ENCODE measurements at regions not wholly inside any gene's neighbourhood (a gene's known extent, or its start where the extent isn't known, plus 50 kb on each side); places are given as distances from the start of the nearest gene placed in this dataset.

DNA sequence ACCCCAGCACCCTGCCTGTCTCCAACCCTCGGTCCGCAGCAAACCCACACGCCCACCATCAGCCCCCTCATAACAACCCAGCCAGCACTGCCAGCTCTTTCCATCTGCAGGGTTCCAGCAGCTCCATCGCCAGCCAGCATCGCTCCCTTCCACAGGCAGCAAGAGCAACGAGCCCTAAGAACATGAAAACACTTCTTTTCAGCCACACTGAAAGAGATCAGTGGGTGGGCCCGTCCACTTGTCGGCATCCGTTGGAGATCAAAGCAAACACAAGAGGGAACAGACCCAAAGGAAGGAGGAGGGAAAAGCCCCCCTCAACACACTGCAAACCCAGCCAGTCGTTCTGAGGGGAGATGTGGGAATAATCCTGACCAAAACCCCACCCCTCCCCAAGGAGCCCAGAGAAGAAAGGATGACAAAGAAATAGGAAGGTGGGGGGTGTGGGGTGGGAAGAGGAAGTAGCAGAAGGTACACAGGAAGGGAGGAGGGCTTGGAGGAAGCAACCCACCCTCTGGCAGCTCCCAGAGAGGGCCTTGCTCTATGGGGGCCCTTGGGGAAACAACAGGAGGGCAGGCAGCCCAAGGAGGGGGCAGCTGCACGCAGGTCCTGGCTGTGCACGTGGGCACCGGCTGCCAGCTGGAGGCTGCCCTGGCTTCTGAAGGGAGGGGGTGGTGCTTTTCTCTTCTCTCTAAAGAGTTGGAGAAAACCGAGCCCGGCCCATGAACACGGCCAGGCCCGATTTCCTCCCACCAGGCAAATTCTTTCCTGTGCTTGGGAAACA is 473.6 kb upstream of the PROK2 start:
- Mint-ChIP-seq H3K36me3 (ENCODE audit: low read depth) (peaks cover 12% of the 10 kb centered on the region), H3K27ac (peak overlapping the region; percentile 63), H3K27me3 (peaks cover 2% of the 10 kb centered on the region), H3K4me1 (peaks cover 48% of the 10 kb centered on the region), H3K9me3 (ENCODE audit: low read depth) (peaks cover 12% of the 10 kb centered on the region), H3K4me3 (no peak overlapping the region)
- POLR2A ChIA-PET, result no interaction called here
- intact Hi-C loops (cut with DNase I, micrococcal nuclease), result loop anchor here in 1 of 2 experiments (5.0 kb wide), 1 partner anchor 121 kb away; no protein-coding TSS in a partner anchor
- CTCF ChIA-PET, result interaction anchor here (0.9 kb wide), 2 partner anchors 54 to 383 kb away, joined by 3 read pairs; no protein-coding TSS in a partner anchor
- DNase-seq (no peak), ATAC-seq (no peak)

DNA sequence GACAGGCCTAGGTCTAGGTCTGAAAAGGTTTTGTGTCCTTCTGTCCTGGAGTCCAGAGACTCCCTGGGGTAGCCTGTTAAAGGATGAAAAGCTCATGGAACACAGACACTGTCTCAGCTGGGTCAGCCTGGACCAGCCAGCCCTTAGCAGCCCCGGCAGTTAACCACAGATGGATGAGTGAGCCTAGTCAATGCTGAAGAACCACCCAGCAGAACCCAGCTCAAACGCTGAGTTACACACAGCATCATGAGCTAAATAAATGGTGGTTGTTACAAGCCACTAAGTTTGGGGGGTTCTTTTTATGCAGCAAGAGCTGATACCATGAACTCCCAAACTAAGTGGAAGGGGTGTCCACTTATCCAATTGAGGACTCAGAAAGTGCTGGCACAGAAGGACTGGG is 472.8 kb upstream of the PROK2 start:
- ChIA-PET POLR2A (interaction anchor here (0.6 kb wide), 1 partner anchor 24 kb away, joined by 3 read pairs; no protein-coding TSS in a partner anchor), CTCF (interaction anchor here (0.9 kb wide), 1 partner anchor 55 kb away, joined by 3 read pairs; no protein-coding TSS in a partner anchor)
- Mint-ChIP-seq H3K4me3 (no peak overlapping the region), H3K27me3 (peaks cover 2% of the 10 kb centered on the region), H3K27ac (no peak overlapping the region), H3K36me3 (ENCODE audit: low read depth) (peaks cover 12% of the 10 kb centered on the region), H3K4me1 (peaks cover 48% of the 10 kb centered on the region), H3K9me3 (ENCODE audit: low read depth) (peaks cover 12% of the 10 kb centered on the region)
- DNase-seq (no peak), ATAC-seq (no peak)
- intact Hi-C loops (cut with DNase I, micrococcal nuclease), result loop anchor here in 1 of 2 experiments (5.0 kb wide), 1 partner anchor 120 kb away; no protein-coding TSS in a partner anchor

DNA sequence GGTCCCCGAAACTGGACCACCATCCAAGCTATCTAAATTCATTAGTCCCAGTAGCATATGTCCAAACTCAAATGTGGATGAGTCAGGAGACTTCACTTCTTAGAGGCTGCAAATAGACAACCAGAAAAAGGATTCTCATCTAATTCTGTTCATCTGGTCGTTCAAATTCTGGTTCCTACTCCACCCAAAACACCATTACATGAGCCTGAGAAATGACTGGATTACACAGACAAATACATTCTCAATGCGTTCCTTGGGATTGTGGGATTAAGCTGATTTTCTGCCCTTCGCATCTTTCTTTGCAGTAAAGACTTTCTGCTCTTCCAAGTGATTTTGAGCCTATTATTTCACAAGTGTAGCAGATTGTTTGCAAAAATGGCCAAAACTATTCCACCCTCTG is 472.3 kb upstream of the PROK2 start:
- ChIA-PET POLR2A (interaction anchor here (0.6 kb wide), 1 partner anchor 24 kb away, joined by 3 read pairs; no protein-coding TSS in a partner anchor), CTCF (interaction anchor here (1.3 kb wide), 1 partner anchor 9 kb away, joined by 4 read pairs; no protein-coding TSS in a partner anchor)
- H3K27ac Mint-ChIP-seq, result no peak overlapping the region
- ATAC-seq (no peak), DNase-seq (no peak)
- H3K36me3 Mint-ChIP-seq (ENCODE audit: low read depth), result peaks cover 12% of the 10 kb centered on the region
- intact Hi-C loops (cut with DNase I, micrococcal nuclease), result loop anchor here in 1 of 2 experiments (5.0 kb wide), 1 partner anchor 120 kb away; no protein-coding TSS in a partner anchor
- H3K4me3 Mint-ChIP-seq, result no peak overlapping the region
- H3K27me3 Mint-ChIP-seq, result peaks cover 2% of the 10 kb centered on the region
- peaks cover 12% of the 10 kb centered on the region for H3K9me3 Mint-ChIP-seq (ENCODE audit: low read depth)
- peaks cover 48% of the 10 kb centered on the region for H3K4me1 Mint-ChIP-seq

DNA sequence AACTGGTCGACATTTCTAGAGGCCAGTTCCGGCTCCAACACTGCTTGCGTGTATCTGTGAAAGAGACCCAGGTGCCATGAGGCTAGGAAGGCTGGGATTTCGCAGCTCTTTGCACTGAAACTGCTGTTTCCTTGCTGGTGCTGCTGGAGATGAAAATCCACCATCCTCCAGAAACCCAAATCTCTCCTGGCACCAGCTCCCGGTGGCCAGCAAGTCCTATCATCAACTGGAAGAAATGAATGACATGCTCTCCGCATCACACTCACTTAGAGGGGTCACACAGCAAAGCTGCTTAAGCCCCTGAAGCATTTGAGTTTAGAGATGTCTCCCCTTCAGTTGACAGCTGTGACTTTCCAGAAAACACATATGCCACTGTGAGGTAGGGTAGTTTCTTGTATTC is 471.8 kb upstream of the PROK2 start:
- ATAC-seq, result no peak
- CTCF ChIA-PET, result interaction anchor here (1.3 kb wide), 1 partner anchor 8 kb away, joined by 4 read pairs; no protein-coding TSS in a partner anchor
- H3K36me3 Mint-ChIP-seq (ENCODE audit: low read depth), result peaks cover 12% of the 10 kb centered on the region
- intact Hi-C loops (cut with DNase I, micrococcal nuclease), result loop anchor here in 1 of 2 experiments (5.0 kb wide), 1 partner anchor 119 kb away; no protein-coding TSS in a partner anchor
- H3K4me3 Mint-ChIP-seq, result no peak overlapping the region
- peaks cover 48% of the 10 kb centered on the region for H3K4me1 Mint-ChIP-seq
- POLR2A ChIA-PET, result no interaction called here
- peaks cover 2% of the 10 kb centered on the region for H3K27me3 Mint-ChIP-seq
- DNase-seq, result no peak
- peaks cover 12% of the 10 kb centered on the region for H3K9me3 Mint-ChIP-seq (ENCODE audit: low read depth)
- no peak overlapping the region for H3K27ac Mint-ChIP-seq

DNA sequence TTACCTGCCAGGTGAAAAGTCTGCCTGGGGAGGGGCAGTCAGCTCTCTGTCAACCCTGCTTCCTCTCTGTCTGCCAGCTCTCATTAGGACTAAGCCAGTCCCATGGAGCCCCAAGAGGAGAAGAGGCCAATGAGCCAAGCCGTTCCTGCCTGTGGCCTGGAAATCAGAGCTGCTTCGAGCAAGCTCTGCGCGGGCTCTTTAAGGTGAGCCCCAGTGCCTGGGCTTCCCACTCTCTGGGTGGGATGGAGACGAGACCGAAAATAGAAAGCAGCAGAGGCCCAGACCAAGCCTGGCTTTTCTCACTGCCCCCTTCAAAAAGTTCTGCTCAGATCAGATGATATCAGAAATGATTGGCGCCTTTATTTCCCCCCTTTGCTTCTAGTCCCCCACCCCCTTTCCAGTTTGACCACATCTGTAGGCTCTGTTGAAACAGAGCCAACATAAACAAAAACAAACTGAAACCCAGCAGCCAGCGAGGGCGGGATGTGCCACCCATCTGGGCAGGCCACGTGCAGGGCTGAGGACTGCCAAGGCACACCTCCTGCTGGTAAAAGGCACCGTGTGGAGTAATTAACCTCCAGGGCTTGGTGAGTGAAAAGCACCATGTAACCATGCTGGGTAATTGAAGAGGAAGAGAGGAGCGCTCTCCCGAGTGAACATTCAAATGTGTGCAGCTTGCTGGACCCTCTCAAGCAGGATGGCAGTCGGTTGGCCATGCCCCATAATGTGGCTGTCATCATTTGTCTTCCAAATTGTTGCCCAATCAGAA is 471.0 kb upstream of the PROK2 start:
- H3K9me3 Mint-ChIP-seq (ENCODE audit: low read depth), result peaks cover 12% of the 10 kb centered on the region
- no peak for ATAC-seq
- intact Hi-C loops (cut with DNase I, micrococcal nuclease), result loop anchor here in 1 of 2 experiments (5.0 kb wide), 1 partner anchor 119 kb away; no protein-coding TSS in a partner anchor
- POLR2A ChIA-PET, result no interaction called here
- H3K27me3 Mint-ChIP-seq, result peaks cover 2% of the 10 kb centered on the region
- peaks cover 43% of the 10 kb centered on the region for H3K4me1 Mint-ChIP-seq
- no peak overlapping the region for H3K4me3 Mint-ChIP-seq
- peaks cover 12% of the 10 kb centered on the region for H3K36me3 Mint-ChIP-seq (ENCODE audit: low read depth)
- peak; percentile 54 for DNase-seq
- CTCF ChIA-PET, result interaction anchor here (1.3 kb wide), 1 partner anchor 8 kb away, joined by 4 read pairs; no protein-coding TSS in a partner anchor
- no peak overlapping the region for H3K27ac Mint-ChIP-seq

DNA sequence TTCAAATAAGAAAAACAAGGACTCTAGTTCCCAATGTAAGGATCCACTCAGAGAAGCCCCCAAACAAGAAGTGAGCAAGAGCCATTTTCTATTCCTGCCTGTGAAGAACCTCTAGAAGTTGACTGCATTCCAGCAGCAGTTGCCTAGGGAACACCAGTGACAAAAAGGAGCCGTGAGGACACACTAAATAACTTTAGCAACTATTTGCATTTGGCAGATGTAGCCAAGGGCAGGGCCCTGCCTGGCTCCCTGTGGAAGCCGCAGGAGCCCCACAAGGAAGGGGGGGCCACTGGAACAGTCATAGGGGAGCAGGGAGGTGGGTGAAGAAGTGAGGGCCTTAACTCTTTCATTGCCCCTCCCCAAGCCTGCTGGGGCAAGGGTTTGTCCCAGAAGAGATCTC is 470.2 kb upstream of the PROK2 start:
- POLR2A ChIA-PET, result no interaction called here
- Mint-ChIP-seq H3K36me3 (ENCODE audit: low read depth) (peaks cover 12% of the 10 kb centered on the region), H3K27ac (no peak overlapping the region), H3K4me3 (no peak overlapping the region), H3K4me1 (peaks cover 35% of the 10 kb centered on the region), H3K27me3 (peaks cover 2% of the 10 kb centered on the region), H3K9me3 (ENCODE audit: low read depth) (peaks cover 12% of the 10 kb centered on the region)
- no peak for ATAC-seq
- no peak for DNase-seq
- intact Hi-C loops (cut with DNase I, micrococcal nuclease), result loop anchor here in 1 of 2 experiments (5.0 kb wide), 1 partner anchor 118 kb away; no protein-coding TSS in a partner anchor
- CTCF ChIA-PET, result interaction anchor here (1.1 kb wide), 1 partner anchor 15 kb away, joined by 3 read pairs; no protein-coding TSS in a partner anchor

DNA sequence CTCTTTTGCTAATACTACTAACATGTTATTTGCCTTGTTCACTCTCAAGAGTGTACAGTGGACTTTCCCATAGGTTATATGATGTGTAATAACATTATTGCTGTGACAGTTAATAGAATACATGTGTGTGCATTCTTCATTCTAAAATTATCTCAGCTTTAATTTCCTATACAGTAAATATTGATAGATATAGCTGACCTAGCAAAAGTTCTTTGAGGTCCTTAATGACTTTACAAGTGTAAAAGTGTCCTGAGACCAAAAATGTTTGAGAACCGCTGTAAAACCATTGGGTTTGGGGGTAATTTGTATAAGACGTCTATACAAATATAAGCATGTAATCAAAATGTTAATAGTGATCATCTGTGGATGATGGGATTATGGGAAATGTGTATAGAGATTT is 469.5 kb upstream of the PROK2 start:
- no peak for DNase-seq
- peaks cover 12% of the 10 kb centered on the region for H3K9me3 Mint-ChIP-seq (ENCODE audit: low read depth)
- H3K27me3 Mint-ChIP-seq, result peaks cover 2% of the 10 kb centered on the region
- CTCF ChIA-PET, result interaction anchor here (0.6 to 1.1 kb wide), 2 partner anchors 14 to 91 kb away, joined by 3 read pairs; no protein-coding TSS in a partner anchor
- peaks cover 29% of the 10 kb centered on the region for H3K4me1 Mint-ChIP-seq
- intact Hi-C loops (cut with DNase I, micrococcal nuclease), result no loop called here
- H3K27ac Mint-ChIP-seq, result no peak overlapping the region
- POLR2A ChIA-PET, result no interaction called here
- H3K4me3 Mint-ChIP-seq, result no peak overlapping the region
- no peak for ATAC-seq
- H3K36me3 Mint-ChIP-seq (ENCODE audit: low read depth), result peaks cover 12% of the 10 kb centered on the region

DNA sequence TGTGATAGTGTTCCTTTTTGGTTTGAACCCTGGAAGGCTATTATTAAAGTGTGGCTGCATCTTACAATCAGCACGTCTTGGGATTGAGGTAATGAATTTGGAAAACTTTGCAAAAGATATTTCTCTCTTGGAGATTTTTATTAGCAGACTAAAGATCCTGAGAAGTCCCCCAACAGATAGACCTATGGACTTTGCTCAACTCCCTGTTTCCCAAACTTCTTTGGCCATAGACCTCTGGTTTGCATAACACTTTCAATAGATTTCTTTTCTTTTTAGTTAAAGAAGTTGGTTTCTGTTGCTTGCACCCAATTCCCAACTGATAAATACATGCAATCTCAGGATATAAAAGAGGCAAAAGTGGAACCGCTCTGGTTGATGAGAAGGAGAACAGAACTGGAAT is 465.8 kb upstream of the PROK2 start:
- CTCF ChIA-PET, result no interaction called here
- Mint-ChIP-seq H3K4me1 (peaks cover 2% of the 10 kb centered on the region), H3K27me3 (no peaks in the 10 kb centered on the region), H3K27ac (no peak overlapping the region), H3K9me3 (ENCODE audit: low read depth) (no peaks in the 10 kb centered on the region), H3K36me3 (ENCODE audit: low read depth) (no peaks in the 10 kb centered on the region), H3K4me3 (no peak overlapping the region)
- intact Hi-C loops (cut with DNase I, micrococcal nuclease), result no loop called here
- POLR2A ChIA-PET, result no interaction called here
- DNase-seq (no peak), ATAC-seq (no peak)

DNA sequence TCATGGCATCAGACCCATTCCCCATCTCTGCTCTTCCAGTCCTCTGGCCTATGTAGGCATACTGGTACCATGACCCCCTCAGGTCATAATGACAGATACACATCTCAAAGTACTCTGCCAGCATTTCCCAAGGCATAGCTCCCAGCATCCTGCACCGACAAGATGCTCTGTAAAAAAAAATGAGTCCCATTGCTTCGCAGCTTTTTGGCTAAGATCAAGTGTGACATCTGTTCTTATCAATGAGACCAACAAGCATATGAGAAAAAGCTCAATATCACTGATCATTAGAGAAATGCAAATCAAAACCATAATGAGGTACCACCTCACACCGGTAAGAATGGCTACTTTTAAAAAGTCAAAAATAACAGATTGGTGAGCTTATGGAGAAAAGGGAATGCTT is 463.9 kb upstream of the PROK2 start:
- no peaks in the 10 kb centered on the region for H3K9me3 Mint-ChIP-seq (ENCODE audit: low read depth)
- no peak overlapping the region for H3K27ac Mint-ChIP-seq
- no peak overlapping the region for H3K4me3 Mint-ChIP-seq
- no peaks in the 10 kb centered on the region for H3K27me3 Mint-ChIP-seq
- no peak for ATAC-seq
- ChIA-PET POLR2A (no interaction called here), CTCF (interaction anchor here (0.8 kb wide), 2 partner anchors 8 to 572 kb away, joined by 4 read pairs; no protein-coding TSS in a partner anchor)
- no peaks in the 10 kb centered on the region for H3K4me1 Mint-ChIP-seq
- intact Hi-C loops (cut with DNase I, micrococcal nuclease), result no loop called here
- no peak for DNase-seq
- H3K36me3 Mint-ChIP-seq (ENCODE audit: low read depth), result no peaks in the 10 kb centered on the region

DNA sequence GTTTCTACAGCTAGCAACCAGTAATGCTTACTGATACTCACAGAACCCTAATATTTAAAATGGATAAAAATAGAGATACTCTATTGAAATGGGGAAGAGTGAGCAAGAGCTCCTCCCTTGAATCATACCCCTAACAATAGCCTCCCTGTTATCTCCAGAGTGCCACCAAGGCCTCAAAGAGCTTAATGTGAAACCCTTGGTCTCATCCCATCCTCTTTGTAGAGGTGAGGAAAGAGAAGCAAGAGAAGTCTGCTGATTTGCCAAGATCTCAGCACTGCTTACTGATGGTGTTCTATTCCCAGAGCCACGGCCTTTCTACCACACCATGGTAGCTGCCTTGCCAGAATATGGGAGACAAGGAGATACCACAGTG is 463.4 kb upstream of the PROK2 start:
- ChIA-PET POLR2A (no interaction called here), CTCF (interaction anchor here (0.8 to 1.2 kb wide), 3 partner anchors 8 to 573 kb away, joined by 3 to 4 read pairs (median 4); no protein-coding TSS in a partner anchor)
- no peaks in the 10 kb centered on the region for H3K36me3 Mint-ChIP-seq (ENCODE audit: low read depth)
- intact Hi-C loops (cut with DNase I, micrococcal nuclease), result no loop called here
- no peaks in the 10 kb centered on the region for H3K27me3 Mint-ChIP-seq
- H3K4me1 Mint-ChIP-seq, result no peaks in the 10 kb centered on the region
- DNase-seq (no peak), ATAC-seq (no peak)
- H3K27ac Mint-ChIP-seq, result no peak overlapping the region
- no peaks in the 10 kb centered on the region for H3K9me3 Mint-ChIP-seq (ENCODE audit: low read depth)
- H3K4me3 Mint-ChIP-seq, result no peak overlapping the region

DNA sequence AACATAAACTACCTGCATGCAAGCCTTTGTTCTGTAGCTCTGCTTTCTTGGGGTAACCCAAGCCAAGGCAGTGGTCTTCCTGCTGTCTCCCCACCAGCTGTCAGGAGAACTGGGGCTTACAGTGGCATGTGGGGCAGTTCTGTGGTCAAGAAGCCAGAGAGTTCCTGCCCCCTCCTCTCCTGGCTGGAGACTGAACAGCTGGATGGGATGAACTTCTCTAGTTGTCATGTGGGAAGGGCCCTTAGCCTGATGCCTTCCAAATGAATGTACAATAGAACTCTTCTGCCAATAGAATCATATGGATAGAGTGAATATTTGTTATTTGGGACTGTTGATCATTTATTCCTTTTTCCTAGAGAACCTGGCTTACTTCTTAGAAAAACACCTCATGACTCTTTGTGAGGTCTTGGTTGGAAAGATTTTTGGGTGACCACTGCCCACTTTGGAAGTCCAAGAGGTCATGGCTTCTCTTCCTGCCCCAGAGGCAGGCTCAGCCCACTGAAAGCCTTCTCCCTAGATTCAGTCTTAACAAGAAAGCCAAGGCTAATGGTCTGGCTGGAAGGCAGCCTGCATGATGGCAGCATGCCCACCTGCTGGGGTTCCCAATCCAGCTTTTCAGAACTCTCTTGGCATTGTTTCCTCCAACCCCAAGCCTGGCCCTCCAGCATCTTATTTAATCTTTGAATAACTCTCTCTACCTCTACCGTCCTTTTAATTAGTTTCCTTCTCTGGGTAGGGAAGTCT is 462.9 kb upstream of the PROK2 start:
- ChIA-PET CTCF (interaction anchor here (0.8 to 1.2 kb wide), 2 partner anchors 9 to 12 kb away, joined by 3 to 4 read pairs; no protein-coding TSS in a partner anchor), POLR2A (no interaction called here)
- Mint-ChIP-seq H3K9me3 (ENCODE audit: low read depth) (no peaks in the 10 kb centered on the region), H3K4me1 (no peaks in the 10 kb centered on the region), H3K27me3 (no peaks in the 10 kb centered on the region), H3K27ac (no peak overlapping the region), H3K4me3 (no peak overlapping the region), H3K36me3 (ENCODE audit: low read depth) (no peaks in the 10 kb centered on the region)
- intact Hi-C loops (cut with DNase I, micrococcal nuclease), result no loop called here
- no peak for DNase-seq
- no peak for ATAC-seq
